ENCODE measurements at regions not wholly inside any gene's neighbourhood (a gene's known extent, or its start where the extent isn't known, plus 50 kb on each side); places are given as distances from the start of the nearest gene placed in this dataset.
"Not testable (repeated sequence)": the region's sequence is repeated elsewhere in the genome, so short reads cannot be mapped to it uniquely, and the experiment has no call there.

DNA sequence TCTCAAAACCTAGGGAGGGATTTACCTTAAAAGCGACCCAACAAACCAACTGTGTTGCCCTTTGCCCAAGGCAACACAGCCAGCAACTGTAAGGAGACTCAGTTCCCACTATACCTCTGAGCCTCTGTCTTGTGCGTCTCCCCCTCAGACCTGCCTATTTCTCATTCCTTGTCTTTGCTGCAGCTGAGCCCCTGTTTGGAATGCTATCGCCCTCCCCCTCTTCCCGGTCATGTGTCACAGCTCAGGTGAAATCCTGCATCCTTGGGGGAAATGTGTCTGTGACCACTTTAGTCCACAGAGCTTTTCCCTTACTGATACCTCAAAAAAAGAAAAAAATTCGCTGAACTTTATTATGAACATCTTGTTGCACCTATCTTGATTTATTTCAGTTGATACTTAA, 52.0 kb upstream of the LRIG1 start:
- DNase-seq: no peak

GRCh38 chr3:66553441-66554113, 52.8 kb upstream of the LRIG1 start:
- DNase-seq: no peak

- DNase-seq: no peak
Observed at GRCh38 chr3:66554178-66554577, 53.4 kb upstream of the LRIG1 start.

GRCh38 chr3:66555214-66555844, 54.5 kb upstream of the LRIG1 start:
- no peak for DNase-seq

- DNase-seq: no peak
Observed at GRCh38 chr3:66557170-66557569, 56.3 kb upstream of the LRIG1 start.

GRCh38 chr3:66559924-66560323, 59.1 kb upstream of the LRIG1 start:
- not testable (repeated sequence) for DNase-seq

GRCh38 chr3:66561367-66561766, 60.5 kb upstream of the LRIG1 start:
- DNase-seq: no peak

DNA sequence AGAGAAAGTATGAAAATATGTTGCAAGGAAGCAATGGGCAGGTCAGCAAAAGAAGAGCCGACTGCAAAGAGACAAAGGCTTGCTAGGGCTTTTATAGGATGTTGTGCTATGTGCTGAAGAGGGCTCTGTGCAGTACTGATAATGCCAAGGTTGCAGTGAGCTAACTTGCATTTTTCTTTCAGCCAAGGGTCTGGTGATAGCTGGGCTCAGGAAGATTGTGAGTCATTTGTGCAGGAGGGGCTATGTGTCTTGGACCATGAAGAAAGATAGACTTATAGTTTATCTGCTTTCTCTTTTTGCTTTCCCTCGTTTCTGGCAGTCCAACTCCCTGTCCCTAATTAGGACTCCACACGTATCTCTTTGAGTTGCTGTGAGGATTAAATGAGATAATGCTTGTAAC, 64.5 kb upstream of the LRIG1 start:
- DNase-seq: no peak

- no peak for DNase-seq
Observed at GRCh38 chr3:66567077-66567476, 66.3 kb upstream of the LRIG1 start.

DNA sequence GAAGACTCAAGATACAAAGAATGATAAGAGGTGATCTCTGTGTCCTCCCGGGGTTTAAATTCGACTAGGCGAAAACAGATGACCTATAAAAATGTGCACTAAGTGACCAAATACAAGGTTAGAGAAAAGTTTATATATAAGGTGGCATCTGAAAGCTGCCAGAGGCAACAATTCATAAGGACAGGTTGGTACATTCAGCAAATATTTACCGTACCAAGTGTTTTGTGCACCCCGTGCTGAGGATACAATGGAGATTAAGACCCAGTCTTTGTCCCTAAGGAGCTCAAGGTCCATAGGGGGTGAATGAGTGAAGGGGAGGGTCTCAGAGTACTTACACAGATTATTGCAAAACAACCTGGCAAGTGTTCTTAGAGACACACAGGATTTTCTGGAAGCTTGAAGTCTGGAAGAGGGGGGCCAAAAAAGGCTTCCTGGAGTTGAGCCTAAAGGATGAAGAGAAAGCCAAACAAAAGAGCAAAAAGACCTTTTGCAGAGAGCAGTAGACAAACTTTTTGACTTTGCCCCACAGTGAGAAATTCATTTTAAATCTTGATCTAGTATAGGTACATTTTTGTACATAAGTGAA, 71.4 kb upstream of the LRIG1 start:
- DNase-seq: no peak

DNA sequence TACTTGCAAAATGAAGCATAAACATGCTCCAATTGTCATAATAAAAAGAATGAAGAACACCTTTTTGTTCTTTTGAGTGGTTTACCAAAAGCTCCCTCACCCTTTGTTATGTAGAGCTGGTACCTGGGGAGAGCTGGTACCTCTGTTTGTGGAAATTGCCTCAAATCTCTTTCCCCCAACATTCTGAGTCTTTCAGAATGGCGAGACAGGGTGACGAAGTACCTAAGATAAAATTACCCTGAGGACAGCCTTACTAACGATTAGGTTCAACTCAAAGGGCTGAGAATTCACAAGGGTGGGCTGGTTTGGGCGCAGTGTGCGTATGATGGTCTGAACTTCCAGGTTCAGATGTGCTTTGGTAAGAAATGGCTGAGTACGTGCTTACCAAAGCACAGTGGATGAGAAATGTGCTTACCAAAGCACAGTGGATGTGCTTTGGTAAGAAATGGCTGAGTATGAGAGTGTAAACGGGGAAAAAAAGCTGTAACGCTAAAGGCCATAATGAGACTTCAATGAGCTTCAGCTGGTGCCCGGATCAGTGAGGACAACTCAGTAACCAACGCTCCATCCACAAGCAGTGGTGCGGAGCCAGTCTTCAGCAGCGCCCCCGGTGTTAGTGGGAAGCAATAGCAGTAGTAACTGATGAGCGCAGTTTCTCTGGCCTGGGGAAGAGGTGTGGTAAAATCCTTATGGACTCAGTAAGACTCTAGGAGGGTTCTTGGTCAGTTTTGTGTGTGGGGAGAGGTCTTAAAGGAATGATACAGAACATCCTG, 72.3 kb upstream of the LRIG1 start:
- DNase-seq: no peak

GRCh38 chr3:66574091-66574490, 73.3 kb upstream of the LRIG1 start:
- no peak for DNase-seq

DNA sequence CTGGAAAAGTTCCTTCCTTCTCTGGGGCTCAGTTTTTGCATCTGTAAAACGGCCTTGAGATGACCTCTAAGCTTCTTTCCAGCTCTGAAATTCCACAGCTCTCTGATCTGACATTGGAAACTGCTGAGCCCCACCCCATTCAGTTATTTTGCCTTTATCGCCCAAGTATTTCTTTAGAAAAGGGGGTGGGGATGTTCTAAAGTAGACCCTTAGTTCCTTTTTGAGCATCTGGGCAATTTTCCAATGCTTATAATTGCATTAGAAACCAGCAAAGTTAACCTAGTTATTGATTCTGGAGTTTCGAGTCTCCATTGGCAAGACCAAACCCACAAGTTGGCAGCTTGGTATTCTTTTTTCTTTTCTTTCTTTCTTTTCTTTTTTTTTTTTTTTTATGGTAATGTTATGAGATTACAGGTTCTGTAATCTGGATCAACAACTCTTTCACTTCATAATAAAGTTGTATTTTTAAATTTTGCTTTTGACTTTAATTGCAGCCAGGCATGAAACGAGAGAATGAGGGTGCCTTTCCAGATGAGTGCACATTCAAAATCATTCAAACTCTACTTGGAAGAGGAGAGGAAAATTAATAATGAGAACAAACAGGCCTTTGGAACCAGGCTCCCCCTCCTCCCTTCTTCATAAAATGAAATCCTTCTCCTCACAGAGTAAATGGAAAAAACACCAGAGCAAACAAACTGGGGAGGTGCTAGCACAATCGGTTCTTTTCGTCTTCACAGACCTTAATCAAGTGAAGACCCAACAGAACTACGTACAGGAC, 76.8 kb upstream of the LRIG1 start:
- DNase-seq: no peak

- no peak for DNase-seq
Observed at GRCh38 chr3:66581256-66581655, 80.4 kb upstream of the LRIG1 start.

DNA sequence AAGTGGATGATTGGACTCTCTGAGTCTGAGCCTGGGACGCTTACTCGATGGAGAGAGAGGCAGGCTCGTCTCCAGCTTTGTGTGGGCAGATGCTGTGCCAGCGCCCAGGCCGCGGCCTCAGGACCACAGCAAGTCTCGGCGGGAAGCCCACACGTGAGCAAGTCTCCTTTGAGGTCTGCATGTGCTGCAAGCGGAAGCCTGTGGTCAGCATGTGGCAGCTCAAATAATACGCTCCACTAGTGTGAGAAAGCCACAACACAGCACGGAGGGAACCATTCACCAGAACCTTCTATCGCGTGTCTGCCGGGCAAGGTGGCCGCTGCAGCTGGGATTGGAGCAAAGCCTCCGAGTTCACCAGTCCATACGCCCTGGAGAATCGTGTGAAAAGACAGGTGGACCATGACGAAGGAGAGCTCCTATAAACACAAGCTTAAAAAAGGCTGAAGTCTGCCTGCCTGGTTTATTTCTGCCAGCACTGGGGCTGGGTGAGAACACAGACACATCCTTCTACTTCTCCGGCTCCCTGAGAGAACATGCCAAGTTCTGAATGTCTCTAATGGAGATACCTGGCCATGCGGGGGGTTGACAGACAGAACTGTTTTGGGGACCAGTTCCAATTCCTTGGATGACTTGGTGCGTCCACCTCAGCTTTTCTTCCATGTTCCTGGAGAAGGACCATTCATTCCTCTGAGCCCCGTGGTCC, 82.0 kb upstream of the LRIG1 start:
- DNase-seq: no peak

DNA sequence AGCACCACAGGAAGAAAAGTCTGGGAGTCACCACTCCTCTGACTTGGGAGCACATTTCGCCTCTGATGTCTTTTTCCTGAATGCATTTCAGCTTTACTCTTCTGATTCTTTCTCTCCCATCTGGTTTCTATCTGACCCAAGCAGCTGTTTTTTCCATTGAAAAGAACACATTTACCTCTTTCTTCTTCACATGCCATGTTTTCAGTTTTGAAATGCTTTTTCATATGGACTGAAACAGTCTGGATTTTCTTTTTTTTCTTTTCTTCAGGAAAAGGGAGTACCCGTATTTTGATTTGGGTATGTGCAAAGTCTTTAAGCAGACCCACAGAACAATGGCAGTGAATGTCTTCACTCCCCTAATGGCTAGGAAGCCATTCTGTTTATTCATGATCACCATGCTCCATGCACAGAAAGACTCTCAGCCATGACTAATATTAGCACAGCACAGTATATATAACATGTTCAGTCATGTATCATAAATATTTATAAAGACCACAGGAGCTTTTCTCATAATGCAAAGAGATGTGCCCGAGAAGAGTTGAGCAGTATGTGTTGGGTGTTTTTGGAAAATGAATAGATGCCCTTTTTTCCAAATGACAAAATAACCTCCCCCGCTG, 82.7 kb upstream of the LRIG1 start:
- no peak for DNase-seq

DNA sequence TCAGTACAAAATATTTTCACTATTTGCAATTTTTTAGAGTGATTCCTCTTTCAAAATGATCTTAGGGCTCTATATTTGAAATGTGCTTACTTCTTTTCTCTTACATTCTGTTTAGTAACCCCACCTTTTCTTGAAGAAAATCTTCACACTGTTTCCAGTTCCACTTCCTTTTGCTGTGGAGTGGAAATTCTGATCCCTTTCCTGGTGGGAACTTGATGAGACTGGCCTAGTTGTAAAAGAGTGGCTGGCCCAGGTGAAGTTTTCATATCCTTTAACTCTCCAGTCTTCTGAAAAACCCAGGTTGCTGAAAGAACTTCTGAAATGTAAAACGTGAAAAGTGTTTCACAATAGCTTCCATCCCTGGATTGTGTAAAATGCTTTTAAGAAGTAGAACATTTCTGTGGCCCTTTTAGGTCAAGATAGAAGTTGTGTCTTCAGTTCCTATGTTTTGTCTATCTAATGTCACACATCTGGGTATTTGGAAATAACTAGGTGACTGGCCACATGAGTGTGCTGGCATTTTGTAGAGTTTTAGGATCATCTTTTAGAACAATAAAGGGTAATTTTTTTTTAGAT, 84.8 kb upstream of the LRIG1 start:
- no peak for DNase-seq

- no peak for DNase-seq
Observed at GRCh38 chr3:66586853-66587252, 86.0 kb upstream of the LRIG1 start.

DNA sequence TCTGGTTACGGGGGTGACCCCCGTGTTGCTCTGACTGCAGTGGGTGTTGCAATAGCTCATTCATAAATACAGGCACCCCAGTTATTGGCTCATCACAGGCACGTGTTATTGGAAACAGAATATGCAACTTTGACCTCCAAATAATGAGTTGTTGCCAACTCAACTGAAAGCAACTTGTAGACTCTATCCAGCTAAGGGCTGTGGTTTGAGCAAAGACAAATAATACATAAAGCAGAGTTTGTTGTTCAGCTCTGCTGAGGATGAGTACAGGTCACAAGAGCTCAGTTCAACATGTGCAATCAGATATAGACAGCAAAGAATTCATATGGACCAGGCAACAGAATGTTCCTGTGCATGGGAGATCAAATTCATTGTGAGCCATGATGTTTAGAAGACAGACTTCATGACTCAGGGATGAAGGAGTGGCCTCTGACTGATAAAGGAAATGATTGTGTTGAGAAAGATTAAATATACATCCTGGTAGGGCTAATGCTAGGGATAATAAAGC, 87.6 kb upstream of the LRIG1 start:
- DNase-seq: no peak

- DNase-seq: no peak
Observed at GRCh38 chr3:66592016-66592761, 91.4 kb upstream of the LRIG1 start.

Measured in NCI-H187 treated with DMSO at 0.1 percent for 48 hours (cell line).